ENCODE measurements at regions not wholly inside any gene's neighbourhood (a gene's known extent, or its start where the extent isn't known, plus 50 kb on each side); places are given as distances from the start of the nearest gene placed in this dataset.

DNA sequence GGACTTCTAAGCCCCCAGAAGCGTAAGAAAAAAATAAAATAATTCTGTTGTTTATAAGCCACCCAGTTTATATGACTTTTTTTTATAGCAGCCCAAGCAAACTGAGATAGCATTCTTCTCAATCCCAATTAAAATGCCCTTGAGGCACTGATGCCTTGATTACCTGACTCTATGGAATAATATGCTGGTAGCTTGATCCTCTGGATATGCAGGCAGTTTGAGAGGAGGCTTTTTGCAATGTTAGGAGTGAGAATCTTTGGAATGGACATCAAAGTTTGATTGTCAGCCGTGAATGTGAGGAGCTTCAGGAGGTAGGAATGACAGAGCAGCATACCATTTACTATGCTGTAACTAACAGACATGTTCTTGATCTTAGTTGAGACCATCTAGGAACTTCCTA lies 275.6 kb downstream of the AASDHPPT start:
- no peak overlapping the region for H3K27ac Mint-ChIP-seq (ENCODE audit: unreplicated experiment)
- intact Hi-C loops (cut with micrococcal nuclease; ENCODE audit: unreplicated experiment): no loop called here
- no peaks in the 10 kb centered on the region for H3K4me1 Mint-ChIP-seq (ENCODE audit: low read depth, unreplicated experiment)
- CTCF ChIA-PET: no interaction called here
- no peaks in the 10 kb centered on the region for H3K4me1 ChIP-seq
- no peak for DNase-seq
- BruUV-seq (replicated peaks): no TSS peak
- H3K4me3 Mint-ChIP-seq (ENCODE audit: unreplicated experiment): no peak overlapping the region
- POLR2A ChIA-PET: no interaction called here
- H3K36me3 ChIP-seq (ENCODE audit: control insufficient read depth, insufficient read depth, low read length): no peaks in the 10 kb centered on the region
- H3K36me3 Mint-ChIP-seq (ENCODE audit: insufficient read depth, unreplicated experiment): no peaks in the 10 kb centered on the region
- no peaks in the 10 kb centered on the region for H3K27me3 Mint-ChIP-seq (ENCODE audit: insufficient read depth, unreplicated experiment)
- no peaks in the 10 kb centered on the region for H3K9me3 ChIP-seq
- H3K9me3 Mint-ChIP-seq (ENCODE audit: unreplicated experiment): peaks cover 33% of the 10 kb centered on the region
- H3K27me3 ChIP-seq (replicated peaks; ENCODE audit: control insufficient read depth, insufficient read depth, low read length): no peaks in the 10 kb centered on the region
- TF ChIP-seq, protein P1, sequence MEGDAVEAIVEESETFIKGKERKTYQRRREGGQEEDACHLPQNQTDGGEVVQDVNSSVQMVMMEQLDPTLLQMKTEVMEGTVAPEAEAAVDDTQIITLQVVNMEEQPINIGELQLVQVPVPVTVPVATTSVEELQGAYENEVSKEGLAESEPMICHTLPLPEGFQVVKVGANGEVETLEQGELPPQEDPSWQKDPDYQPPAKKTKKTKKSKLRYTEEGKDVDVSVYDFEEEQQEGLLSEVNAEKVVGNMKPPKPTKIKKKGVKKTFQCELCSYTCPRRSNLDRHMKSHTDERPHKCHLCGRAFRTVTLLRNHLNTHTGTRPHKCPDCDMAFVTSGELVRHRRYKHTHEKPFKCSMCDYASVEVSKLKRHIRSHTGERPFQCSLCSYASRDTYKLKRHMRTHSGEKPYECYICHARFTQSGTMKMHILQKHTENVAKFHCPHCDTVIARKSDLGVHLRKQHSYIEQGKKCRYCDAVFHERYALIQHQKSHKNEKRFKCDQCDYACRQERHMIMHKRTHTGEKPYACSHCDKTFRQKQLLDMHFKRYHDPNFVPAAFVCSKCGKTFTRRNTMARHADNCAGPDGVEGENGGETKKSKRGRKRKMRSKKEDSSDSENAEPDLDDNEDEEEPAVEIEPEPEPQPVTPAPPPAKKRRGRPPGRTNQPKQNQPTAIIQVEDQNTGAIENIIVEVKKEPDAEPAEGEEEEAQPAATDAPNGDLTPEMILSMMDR (IDR thresholded peaks at IDR 0.05; ENCODE audit: insufficient read depth in 1 of 2, low read depth in 1 of 2, low read length in 1 of 2, severe bottlenecking in 1 of 2, unreplicated experiment in 1 of 2): no peak
- no peak overlapping the region for H3K4me3 ChIP-seq (ENCODE audit: low read depth, low read length)

DNA sequence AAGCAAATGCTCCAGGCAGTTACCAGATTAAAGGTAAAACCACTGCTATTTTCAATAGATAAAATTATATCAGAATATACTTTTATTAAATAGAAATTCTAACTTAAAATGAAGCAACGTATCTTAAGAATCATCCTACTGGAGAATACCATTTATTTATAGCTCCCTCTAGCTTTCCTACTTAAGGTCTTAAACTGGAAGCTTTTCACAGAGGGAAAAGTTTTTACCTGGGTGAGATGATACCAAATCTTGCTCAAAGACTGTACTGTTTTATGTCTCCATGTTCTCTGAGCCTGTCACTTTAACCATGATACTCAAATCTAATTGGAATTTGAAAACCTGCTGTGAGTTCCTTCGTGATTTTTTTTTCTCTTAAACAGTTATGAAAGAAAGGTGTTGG lies 291.8 kb downstream of the AASDHPPT start:
- H3K9me3 Mint-ChIP-seq (ENCODE audit: unreplicated experiment): peaks cover 10% of the 10 kb centered on the region
- H3K4me3 Mint-ChIP-seq (ENCODE audit: unreplicated experiment): no peak overlapping the region
- H3K4me1 ChIP-seq: no peaks in the 10 kb centered on the region
- ChIA-PET POLR2A (no interaction called here), CTCF (interaction anchor here (0.7 kb wide), 1 partner anchor 125 kb away, joined by 4 read pairs; no protein-coding TSS in a partner anchor)
- no peak for DNase-seq
- H3K36me3 Mint-ChIP-seq (ENCODE audit: insufficient read depth, unreplicated experiment): no peaks in the 10 kb centered on the region
- TF ChIP-seq, protein P1 (IDR thresholded peaks at IDR 0.05; ENCODE audit: insufficient read depth in 1 of 2, low read depth in 1 of 2, low read length in 1 of 2, severe bottlenecking in 1 of 2, unreplicated experiment in 1 of 2): no peak
- H3K36me3 ChIP-seq (ENCODE audit: control insufficient read depth, insufficient read depth, low read length): no peaks in the 10 kb centered on the region
- no TSS peak for BruUV-seq (replicated peaks)
- no peaks in the 10 kb centered on the region for H3K27me3 ChIP-seq (replicated peaks; ENCODE audit: control insufficient read depth, insufficient read depth, low read length)
- H3K27ac Mint-ChIP-seq (ENCODE audit: unreplicated experiment): no peak overlapping the region
- no peaks in the 10 kb centered on the region for H3K9me3 ChIP-seq
- H3K4me1 Mint-ChIP-seq (ENCODE audit: low read depth, unreplicated experiment): no peaks in the 10 kb centered on the region
- no peaks in the 10 kb centered on the region for H3K27me3 Mint-ChIP-seq (ENCODE audit: insufficient read depth, unreplicated experiment)
- no peak overlapping the region for H3K4me3 ChIP-seq (ENCODE audit: low read depth, low read length)
- intact Hi-C loops (cut with micrococcal nuclease; ENCODE audit: unreplicated experiment): no loop called here

DNA sequence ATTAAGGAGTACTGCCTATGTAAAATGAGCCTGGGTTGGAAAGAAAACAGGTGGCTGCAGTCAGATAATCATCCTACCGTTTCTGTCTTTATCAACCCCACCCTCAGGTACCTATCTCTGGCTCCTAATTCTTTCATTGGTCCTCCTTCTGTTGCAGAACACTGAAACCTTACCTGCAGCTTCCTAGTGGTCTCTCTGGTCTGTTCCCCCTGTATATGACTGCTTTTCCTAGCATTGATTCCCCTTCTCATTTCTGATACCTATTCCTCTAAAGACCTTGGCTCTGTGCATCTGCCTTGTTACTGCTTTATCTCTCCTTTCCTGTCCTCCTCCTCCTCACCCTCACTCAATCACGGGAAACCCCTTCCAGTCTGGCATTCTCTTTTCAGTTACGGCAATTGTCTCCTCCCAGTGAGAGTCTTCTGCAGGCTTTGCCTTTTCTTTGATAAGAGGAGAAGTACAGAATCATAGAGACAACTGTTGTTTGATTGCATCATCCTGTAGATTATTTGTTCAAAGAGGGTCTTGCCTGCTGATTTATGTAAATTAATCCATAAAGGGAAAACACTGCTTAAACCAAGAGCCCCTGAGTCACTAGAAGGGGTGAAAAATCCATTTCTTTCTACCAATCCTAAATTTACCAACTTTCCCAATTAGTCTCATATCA lies 301.2 kb downstream of the AASDHPPT start:
- Mint-ChIP-seq H3K27ac (ENCODE audit: unreplicated experiment) (no peak overlapping the region), H3K27me3 (ENCODE audit: insufficient read depth, unreplicated experiment) (no peaks in the 10 kb centered on the region), H3K9me3 (ENCODE audit: unreplicated experiment) (peaks cover 28% of the 10 kb centered on the region), H3K4me3 (ENCODE audit: unreplicated experiment) (no peak overlapping the region), H3K4me1 (ENCODE audit: low read depth, unreplicated experiment) (no peaks in the 10 kb centered on the region), H3K36me3 (ENCODE audit: insufficient read depth, unreplicated experiment) (no peaks in the 10 kb centered on the region)
- Histone ChIP-seq H3K9me3 (no peaks in the 10 kb centered on the region), H3K4me1 (peaks cover 14% of the 10 kb centered on the region), H3K4me3 (ENCODE audit: low read depth, low read length) (no peak overlapping the region), H3K27me3 (replicated peaks; ENCODE audit: control insufficient read depth, insufficient read depth, low read length) (no peaks in the 10 kb centered on the region), H3K36me3 (ENCODE audit: control insufficient read depth, insufficient read depth, low read length) (no peaks in the 10 kb centered on the region)
- CTCF ChIA-PET: no interaction called here
- POLR2A ChIA-PET: no interaction called here
- TF ChIP-seq, protein P1 (IDR thresholded peaks at IDR 0.05; ENCODE audit: insufficient read depth in 1 of 2, low read depth in 1 of 2, low read length in 1 of 2, severe bottlenecking in 1 of 2, unreplicated experiment in 1 of 2): no peak
- no peak for DNase-seq
- intact Hi-C loops (cut with micrococcal nuclease; ENCODE audit: unreplicated experiment): no loop called here
- no TSS peak for BruUV-seq (replicated peaks)

Measured in Caco-2 (cell line).